Upper lobe of right lung (tissue), 1 donor: ENCODE measurements at regions not wholly inside any gene's neighbourhood (a gene's known extent, or its start where the extent isn't known, plus 50 kb on each side); places are given as distances from the start of the nearest gene placed in this dataset.
"Not testable (repeated sequence)": the region's sequence is repeated elsewhere in the genome, so short reads cannot be mapped to it uniquely, and the experiment has no call there.

Source experiments
- ATAC-seq: fragments of 200-7000 bp; cut with Tn5 transposase; one replicate; pipeline ENCODE4 v1.9.1; 2020; ENCODE audit warnings: mild to moderate bottlenecking, moderate library complexity
- DNase-seq: peaks from one replicate; pipeline ENCODE4 v3.0.0-alpha.2; 2020
- H3K27ac ChIP-seq: fragments of 200-600 bp; one replicate; pipeline ENCODE4 v1.8.0; 2022
- H3K27me3 ChIP-seq: fragments of 200-600 bp; one replicate; pipeline ENCODE4 v1.8.0; 2022; ENCODE audit warnings: mild to moderate bottlenecking
- H3K36me3 ChIP-seq: fragments of 200-600 bp; one replicate; pipeline ENCODE4 v1.8.0; 2022
- H3K4me1 ChIP-seq: fragments of 200-600 bp; one replicate; pipeline ENCODE4 v1.8.0; 2022
- H3K4me3 ChIP-seq: fragments of 200-600 bp; one replicate; pipeline ENCODE4 v1.8.0; 2022; ENCODE audit warnings: mild to moderate bottlenecking
- H3K9me3 ChIP-seq: fragments of 200-600 bp; one replicate; pipeline ENCODE4 v1.8.0; 2022
- CTCF ChIP-seq: fragments of 200-600 bp; IDR thresholded peaks from one replicate; pipeline ENCODE4 v1.8.0; 2022; ENCODE audit warnings: antibody characterized with exemption
- intact Hi-C: fragments of 100-400 bp; cut with DNase I; formaldehyde crosslinking; loops from one replicate; pipeline ENCODE4 v1.11.0; 2022
- donor health status: DM: no; HTN: yes; CAD: no; lungs with severe emphysema.

- intact Hi-C loops = no loop called here
- no peak overlapping the region for H3K4me3 ChIP-seq
- H3K36me3 ChIP-seq = no peaks in the 10 kb centered on the region
- TF ChIP-seq CTCF = no peak
- DNase-seq = no peak
- no peaks in the 10 kb centered on the region for H3K27me3 ChIP-seq
- no peaks in the 10 kb centered on the region for H3K9me3 ChIP-seq
- H3K4me1 ChIP-seq = no peaks in the 10 kb centered on the region
- no peak overlapping the region for H3K27ac ChIP-seq
- no peak for ATAC-seq
These were observed 104.0 kb downstream of the MAD2L1 start for GRCh38 chr4:119962631-119963030.

DNA sequence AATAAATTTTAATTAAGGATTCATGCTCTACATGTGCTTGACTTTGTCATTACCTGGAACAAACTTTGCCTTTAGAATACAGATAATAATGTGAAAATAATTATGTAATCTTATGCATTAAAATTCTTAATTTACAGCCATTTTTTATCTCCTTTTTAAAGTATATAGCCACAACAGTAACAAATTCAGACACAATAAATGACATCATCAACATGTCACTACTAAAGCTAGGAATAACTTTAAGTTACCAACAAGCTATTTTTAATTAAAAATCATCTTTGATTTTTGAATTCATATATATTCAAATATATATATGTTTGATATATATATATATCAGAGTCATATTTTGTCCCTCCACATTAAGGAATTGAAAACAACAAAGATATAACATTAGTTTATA lies 107.7 kb downstream of the MAD2L1 start:
- Histone ChIP-seq H3K27ac (no peak overlapping the region), H3K27me3 (no peaks in the 10 kb centered on the region), H3K36me3 (no peaks in the 10 kb centered on the region), H3K4me1 (no peaks in the 10 kb centered on the region), H3K4me3 (no peak overlapping the region), H3K9me3 (no peaks in the 10 kb centered on the region)
- no peak for TF ChIP-seq CTCF
- no peak for DNase-seq
- no peak for ATAC-seq
- intact Hi-C loops = no loop called here

GRCh38 chr4:119955256-119955655 lies 111.4 kb downstream of the MAD2L1 start:
- intact Hi-C loops = no loop called here
- Histone ChIP-seq H3K9me3 (no peaks in the 10 kb centered on the region), H3K27me3 (no peaks in the 10 kb centered on the region), H3K27ac (no peak overlapping the region), H3K36me3 (no peaks in the 10 kb centered on the region), H3K4me3 (no peak overlapping the region), H3K4me1 (no peaks in the 10 kb centered on the region)
- ATAC-seq (no peak), DNase-seq (no peak)
- TF ChIP-seq CTCF = no peak

GRCh38 chr4:119954487-119954886 lies 112.2 kb downstream of the MAD2L1 start:
- H3K4me3 ChIP-seq, H3K4me1 ChIP-seq, H3K27ac ChIP-seq, H3K36me3 ChIP-seq, H3K27me3 ChIP-seq, DNase-seq, intact Hi-C loops, ATAC-seq, H3K9me3 ChIP-seq: not testable (repeated sequence)

GRCh38 chr4:119946359-119946758 lies 120.3 kb downstream of the MAD2L1 start:
- no peak for DNase-seq
- H3K4me3 ChIP-seq = no peak overlapping the region
- no peak overlapping the region for H3K27ac ChIP-seq
- TF ChIP-seq CTCF = no peak
- H3K9me3 ChIP-seq = no peaks in the 10 kb centered on the region
- ATAC-seq = peak; percentile 76
- intact Hi-C loops = no loop called here
- H3K27me3 ChIP-seq = no peaks in the 10 kb centered on the region
- H3K4me1 ChIP-seq = no peaks in the 10 kb centered on the region
- H3K36me3 ChIP-seq = no peaks in the 10 kb centered on the region

DNA sequence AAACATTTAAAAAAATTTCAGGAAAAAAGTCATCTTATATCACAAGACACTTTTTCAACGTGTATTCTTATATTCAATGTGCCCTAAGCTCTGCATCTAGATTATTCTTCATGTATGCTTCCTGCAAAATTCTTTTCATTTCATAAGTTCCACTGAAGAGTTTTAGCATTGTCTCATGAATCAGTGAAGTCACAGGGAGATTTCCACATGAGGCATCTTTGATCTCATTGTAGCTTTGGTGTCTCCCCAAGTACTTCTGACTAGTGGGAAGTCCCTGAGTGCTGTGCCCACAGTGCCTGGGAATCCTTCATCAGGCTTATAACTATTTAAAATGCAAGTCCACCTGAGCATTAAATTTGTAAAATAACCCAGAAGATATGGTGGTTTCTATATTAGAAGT lies 123.8 kb downstream of the MAD2L1 start:
- no peaks in the 10 kb centered on the region for H3K36me3 ChIP-seq
- ATAC-seq (no peak), DNase-seq (no peak)
- no peaks in the 10 kb centered on the region for H3K27me3 ChIP-seq
- TF ChIP-seq CTCF = no peak
- intact Hi-C loops = no loop called here
- no peaks in the 10 kb centered on the region for H3K4me1 ChIP-seq
- no peaks in the 10 kb centered on the region for H3K9me3 ChIP-seq
- H3K4me3 ChIP-seq = no peak overlapping the region
- H3K27ac ChIP-seq = no peak overlapping the region
